AG09319 (cell line): ENCODE measurements at regions not wholly inside any gene's neighbourhood (a gene's known extent, or its start where the extent isn't known, plus 50 kb on each side); places are given as distances from the start of the nearest gene placed in this dataset.
"Not testable (repeated sequence)": the region's sequence is repeated elsewhere in the genome, so short reads cannot be mapped to it uniquely, and the experiment has no call there.

Experiments
- DNase-seq: peaks from one replicate; pipeline ENCODE4 v3.0.0-alpha.2; 2010; ENCODE audit warnings: low read depth; ENCODE audit errors: extremely low read depth
- TF ChIP-seq, protein P1 (sequence below): IDR thresholded peaks from 2 replicates; pipeline ENCODE4 v1.5.1; 2011; ENCODE audit warnings: low read depth, mild to moderate bottlenecking, inconsistent platforms, low read length, moderate library complexity

DNA sequence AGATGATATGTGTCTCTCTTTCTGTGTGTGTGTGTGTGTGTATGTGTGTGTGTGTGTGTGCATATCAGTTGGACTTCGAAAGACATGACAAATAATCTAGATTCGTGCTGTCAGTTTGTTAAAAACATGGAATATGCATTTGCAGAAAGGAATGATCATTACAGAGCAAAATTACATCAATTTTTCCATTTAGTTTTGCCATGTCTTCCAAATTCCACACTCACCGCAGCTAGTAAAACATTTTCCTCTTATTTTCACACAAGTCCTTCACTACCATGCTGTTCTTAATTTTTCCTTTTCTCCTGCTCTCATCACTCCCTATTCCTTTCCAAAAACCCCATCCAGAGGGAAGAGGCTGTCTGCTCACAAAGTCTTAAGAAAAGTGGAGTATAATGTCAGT is 1191.4 kb upstream of the SLC39A10 start:
- DNase-seq = no peak
- TF ChIP-seq, protein P1, sequence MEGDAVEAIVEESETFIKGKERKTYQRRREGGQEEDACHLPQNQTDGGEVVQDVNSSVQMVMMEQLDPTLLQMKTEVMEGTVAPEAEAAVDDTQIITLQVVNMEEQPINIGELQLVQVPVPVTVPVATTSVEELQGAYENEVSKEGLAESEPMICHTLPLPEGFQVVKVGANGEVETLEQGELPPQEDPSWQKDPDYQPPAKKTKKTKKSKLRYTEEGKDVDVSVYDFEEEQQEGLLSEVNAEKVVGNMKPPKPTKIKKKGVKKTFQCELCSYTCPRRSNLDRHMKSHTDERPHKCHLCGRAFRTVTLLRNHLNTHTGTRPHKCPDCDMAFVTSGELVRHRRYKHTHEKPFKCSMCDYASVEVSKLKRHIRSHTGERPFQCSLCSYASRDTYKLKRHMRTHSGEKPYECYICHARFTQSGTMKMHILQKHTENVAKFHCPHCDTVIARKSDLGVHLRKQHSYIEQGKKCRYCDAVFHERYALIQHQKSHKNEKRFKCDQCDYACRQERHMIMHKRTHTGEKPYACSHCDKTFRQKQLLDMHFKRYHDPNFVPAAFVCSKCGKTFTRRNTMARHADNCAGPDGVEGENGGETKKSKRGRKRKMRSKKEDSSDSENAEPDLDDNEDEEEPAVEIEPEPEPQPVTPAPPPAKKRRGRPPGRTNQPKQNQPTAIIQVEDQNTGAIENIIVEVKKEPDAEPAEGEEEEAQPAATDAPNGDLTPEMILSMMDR = no peak

DNA sequence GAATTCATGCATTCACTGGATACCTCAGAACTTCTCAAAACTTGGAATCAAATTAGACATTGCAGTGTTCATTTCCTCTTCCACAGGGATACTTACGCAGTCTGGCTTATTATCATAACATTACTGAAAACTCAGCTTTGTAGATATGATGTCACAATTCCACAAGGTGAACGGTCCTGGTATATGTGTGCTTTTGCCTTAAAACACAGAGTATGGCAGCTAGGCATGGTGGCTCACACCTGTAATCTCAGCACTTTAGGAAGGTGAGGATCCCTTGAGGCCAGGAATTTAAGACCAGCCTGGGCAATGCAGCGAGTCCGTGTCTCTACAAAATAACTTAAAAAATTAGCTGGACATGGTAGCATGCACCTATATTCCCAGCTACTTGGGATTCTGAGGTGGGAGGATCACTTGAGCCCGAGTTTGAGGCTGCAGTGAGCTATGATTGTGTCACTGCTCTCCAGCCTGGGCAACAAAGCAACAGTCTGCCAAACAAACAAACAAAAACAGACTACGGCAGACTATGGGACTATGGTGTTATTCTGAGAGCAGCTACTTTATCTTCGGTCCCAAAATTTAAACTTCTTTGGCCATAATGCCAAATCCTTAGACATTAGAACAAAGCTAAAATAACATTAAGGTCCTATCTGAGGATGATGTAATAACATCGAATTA is 1191.9 kb upstream of the SLC39A10 start:
- TF ChIP-seq, protein P1 = no peak
- no peak for DNase-seq

GRCh38 chr2:194462883-194463282 is 1194.1 kb upstream of the SLC39A10 start:
- DNase-seq = not testable (repeated sequence)

DNA sequence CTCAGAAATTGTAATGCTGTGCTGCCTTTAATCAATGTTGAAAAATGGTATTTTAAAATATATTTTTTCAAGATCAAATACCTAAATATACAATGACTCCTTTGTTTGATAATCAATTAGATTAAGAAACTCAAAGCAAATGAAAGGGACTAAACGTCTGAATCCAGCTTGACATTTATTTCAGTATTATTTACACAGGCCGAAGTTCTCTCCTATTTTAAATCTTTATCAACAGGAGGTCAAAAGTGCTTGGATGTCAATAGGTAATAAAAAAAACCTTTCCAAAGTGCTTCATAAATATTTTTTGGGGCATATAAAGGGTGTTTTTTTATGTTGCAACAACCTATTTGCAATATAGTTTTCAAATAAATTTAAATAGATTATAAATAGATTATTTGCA is 1201.7 kb upstream of the SLC39A10 start:
- TF ChIP-seq, protein P1 = no peak
- no peak for DNase-seq

DNA sequence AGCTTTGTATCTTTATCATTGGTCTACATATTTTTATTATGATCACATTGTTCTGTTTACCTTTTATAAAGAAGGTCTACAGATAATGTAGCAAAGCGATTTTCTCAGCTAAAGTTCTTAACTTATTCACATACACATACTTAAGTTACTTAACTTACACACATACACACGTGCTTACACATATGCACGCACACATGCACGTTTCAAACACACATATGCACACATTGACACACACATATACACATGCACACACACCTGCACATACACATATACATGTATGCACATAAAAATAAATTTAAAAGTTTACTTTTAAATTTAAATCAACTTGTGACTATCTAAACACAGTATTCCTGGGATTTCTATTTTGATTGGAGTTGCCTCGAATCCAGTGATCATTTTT is 1204.5 kb upstream of the SLC39A10 start:
- TF ChIP-seq, protein P1 = no peak
- no peak for DNase-seq

GRCh38 chr2:194445226-194445625 is 1211.8 kb upstream of the SLC39A10 start:
- TF ChIP-seq, protein P1 = no peak
- no peak for DNase-seq

- TF ChIP-seq, protein P1 = no peak
- no peak for DNase-seq
Measured at GRCh38 chr2:194443926-194444325, 1213.1 kb upstream of the SLC39A10 start.

DNA sequence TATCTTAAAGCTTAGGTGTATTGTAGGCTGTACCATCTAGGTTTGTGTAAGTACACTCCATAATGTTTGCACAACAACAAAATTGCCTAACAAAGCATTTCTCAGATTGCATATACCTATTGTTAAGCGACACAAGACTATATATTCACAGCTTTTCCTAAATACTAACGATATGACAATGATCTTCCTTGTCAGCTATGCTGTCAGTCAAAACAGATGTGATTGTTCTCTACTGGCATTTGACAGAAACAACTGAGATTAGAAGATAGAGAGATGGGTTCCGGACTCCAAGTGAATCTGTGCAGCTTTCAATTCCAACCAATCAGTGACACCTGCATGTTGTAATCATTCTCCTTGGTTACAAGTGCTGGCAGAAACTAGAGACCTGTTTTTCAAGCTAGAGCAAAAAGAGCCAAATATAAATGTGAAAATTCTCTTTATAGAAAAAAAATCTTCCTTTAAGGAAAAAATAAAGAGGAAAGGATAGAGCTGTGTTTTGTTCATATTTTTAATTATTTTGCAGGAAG is 1232.3 kb upstream of the SLC39A10 start:
- DNase-seq = no peak
- TF ChIP-seq, protein P1 = no peak
